Left renal pelvis (tissue), 4 donors: ENCODE measurements at regions not wholly inside any gene's neighbourhood (a gene's known extent, or its start where the extent isn't known, plus 50 kb on each side); places are given as distances from the start of the nearest gene placed in this dataset.
"Not testable (repeated sequence)": the region's sequence is repeated elsewhere in the genome, so short reads cannot be mapped to it uniquely, and the experiment has no call there.

Experiments
- DNase-seq, 4 donors: peaks; one replicate each; pipeline ENCODE4 v3.0.0-alpha.2; 2013; ENCODE audit warnings: low read depth in 4 of 4, low spot score in 3 of 4

- DNase-seq = no peak
These were observed 202.5 kb upstream of the CBLB start for GRCh38 chr3:106071306-106071705.

GRCh38 chr3:106072596-106072995 is 203.8 kb upstream of the CBLB start:
- not testable (repeated sequence) for DNase-seq

GRCh38 chr3:106073806-106074205 is 205.0 kb upstream of the CBLB start:
- DNase-seq = not testable (repeated sequence)

GRCh38 chr3:106075731-106076130 is 206.9 kb upstream of the CBLB start:
- not testable (repeated sequence) for DNase-seq

GRCh38 chr3:106078635-106079034 is 209.8 kb upstream of the CBLB start:
- no peak for DNase-seq

- no peak for DNase-seq
These were observed 213.8 kb upstream of the CBLB start for GRCh38 chr3:106082616-106083015.

- no peak for DNase-seq
These were observed 214.4 kb upstream of the CBLB start for GRCh38 chr3:106083207-106083606.

GRCh38 chr3:106083854-106084253 is 215.0 kb upstream of the CBLB start:
- no peak for DNase-seq

- DNase-seq = no peak
These were observed 217.2 kb upstream of the CBLB start for GRCh38 chr3:106086038-106086437.

GRCh38 chr3:106086636-106087035 is 217.8 kb upstream of the CBLB start:
- no peak for DNase-seq

GRCh38 chr3:106088304-106088703 is 219.5 kb upstream of the CBLB start:
- no peak for DNase-seq

GRCh38 chr3:106088899-106089298 is 220.1 kb upstream of the CBLB start:
- DNase-seq = no peak

GRCh38 chr3:106089806-106090205 is 221.0 kb upstream of the CBLB start:
- DNase-seq = no peak

GRCh38 chr3:106092792-106093191 is 224.0 kb upstream of the CBLB start:
- DNase-seq = no peak

- no peak for DNase-seq
These were observed 224.8 kb upstream of the CBLB start for GRCh38 chr3:106093616-106094015.

GRCh38 chr3:106097817-106098435 is 229.1 kb upstream of the CBLB start:
- no peak for DNase-seq

GRCh38 chr3:106103383-106103782 is 234.6 kb upstream of the CBLB start:
- DNase-seq = no peak

GRCh38 chr3:106104078-106104477 is 235.3 kb upstream of the CBLB start:
- no peak for DNase-seq

- DNase-seq = no peak
These were observed 240.1 kb upstream of the CBLB start for GRCh38 chr3:106108925-106109324.

- not testable (repeated sequence) for DNase-seq
These were observed 243.7 kb upstream of the CBLB start for GRCh38 chr3:106112561-106112960.

GRCh38 chr3:106113747-106114146 is 244.9 kb upstream of the CBLB start:
- DNase-seq = no peak

GRCh38 chr3:106114220-106114619 is 245.4 kb upstream of the CBLB start:
- DNase-seq = no peak

- DNase-seq = no peak
These were observed 246.0 kb upstream of the CBLB start for GRCh38 chr3:106114848-106115247.
